ENCODE measurements at regions not wholly inside any gene's neighbourhood (a gene's known extent, or its start where the extent isn't known, plus 50 kb on each side); places are given as distances from the start of the nearest gene placed in this dataset.

- POLR2A ChIA-PET = no interaction called here
- no peak for DNase-seq (ENCODE audit: low read depth, low spot score)
- no peak for ATAC-seq
- H3K36me3 ChIP-seq (ENCODE audit: control insufficient read depth in 1 of 2, insufficient read depth in 2 of 2, low read length in 2 of 2) = no peaks in the 10 kb centered on the region
- BruUV-seq (replicated peaks) = no TSS peak
- no peaks in the 10 kb centered on the region for H3K9me3 ChIP-seq (ENCODE audit: control insufficient read depth in 1 of 2, insufficient read depth in 1 of 2, low read depth in 1 of 2, low read length in 2 of 2)
- intact Hi-C loops (cut with micrococcal nuclease) = no loop called here
- CTCF ChIA-PET = interaction anchor here (0.7 kb wide), 1 partner anchor 16 kb away, joined by 3 read pairs; no protein-coding TSS in a partner anchor
- H3K9ac ChIP-seq (ENCODE audit: low read length) = no peak overlapping the region
- H2AFZ ChIP-seq (ENCODE audit: low read depth, low read length, poor library complexity, severe bottlenecking) = no peak overlapping the region
- TF ChIP-seq SIN3A (IDR thresholded peaks at IDR 0.05; ENCODE audit: low read depth) = no peak
- no peak for TF ChIP-seq SRF (IDR thresholded peaks at IDR 0.05; ENCODE audit: low read depth)
- no peak for TF ChIP-seq ZFX (IDR thresholded peaks at IDR 0.05)
- TF ChIP-seq, protein P1, sequence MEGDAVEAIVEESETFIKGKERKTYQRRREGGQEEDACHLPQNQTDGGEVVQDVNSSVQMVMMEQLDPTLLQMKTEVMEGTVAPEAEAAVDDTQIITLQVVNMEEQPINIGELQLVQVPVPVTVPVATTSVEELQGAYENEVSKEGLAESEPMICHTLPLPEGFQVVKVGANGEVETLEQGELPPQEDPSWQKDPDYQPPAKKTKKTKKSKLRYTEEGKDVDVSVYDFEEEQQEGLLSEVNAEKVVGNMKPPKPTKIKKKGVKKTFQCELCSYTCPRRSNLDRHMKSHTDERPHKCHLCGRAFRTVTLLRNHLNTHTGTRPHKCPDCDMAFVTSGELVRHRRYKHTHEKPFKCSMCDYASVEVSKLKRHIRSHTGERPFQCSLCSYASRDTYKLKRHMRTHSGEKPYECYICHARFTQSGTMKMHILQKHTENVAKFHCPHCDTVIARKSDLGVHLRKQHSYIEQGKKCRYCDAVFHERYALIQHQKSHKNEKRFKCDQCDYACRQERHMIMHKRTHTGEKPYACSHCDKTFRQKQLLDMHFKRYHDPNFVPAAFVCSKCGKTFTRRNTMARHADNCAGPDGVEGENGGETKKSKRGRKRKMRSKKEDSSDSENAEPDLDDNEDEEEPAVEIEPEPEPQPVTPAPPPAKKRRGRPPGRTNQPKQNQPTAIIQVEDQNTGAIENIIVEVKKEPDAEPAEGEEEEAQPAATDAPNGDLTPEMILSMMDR (IDR thresholded peaks at IDR 0.05 in 2 of 3, conservative IDR thresholded peaks at IDR 0.05 in 1 of 3; ENCODE audit: borderline replicate concordance in 1 of 3, insufficient read depth in 1 of 3, low read depth in 2 of 3, low read length in 2 of 3) = no peak
- no peak for TF ChIP-seq JUND (IDR thresholded peaks at IDR 0.05)
- TF ChIP-seq EZH2phosphoT487 (IDR thresholded peaks at IDR 0.05; ENCODE audit: borderline replicate concordance) = no peak
- no peak for TF ChIP-seq POLR2A (IDR thresholded peaks at IDR 0.05; ENCODE audit: borderline replicate concordance, extremely low read depth, insufficient read depth, insufficient read length)
- TF ChIP-seq FOSL1 (IDR thresholded peaks at IDR 0.05; ENCODE audit: low read depth) = no peak
- no peak for TF ChIP-seq EZH2 (IDR thresholded peaks at IDR 0.05)
- TF ChIP-seq YY1 (IDR thresholded peaks at IDR 0.05; ENCODE audit: extremely low read depth, insufficient replicate concordance, low read depth, low read length) = no peak
- no peak for TF ChIP-seq ZNF274 (IDR thresholded peaks at IDR 0.05; ENCODE audit: low read depth, low read length)
- TF ChIP-seq MAX (IDR thresholded peaks at IDR 0.05) = no peak
- TF ChIP-seq RAD21 (IDR thresholded peaks at IDR 0.05; ENCODE audit: low read depth) = no peak
- TF ChIP-seq POLR2AphosphoS5 (IDR thresholded peaks at IDR 0.05; ENCODE audit: low read depth, low read length) = no peak
- no peak for TF ChIP-seq ELF1 (IDR thresholded peaks at IDR 0.05; ENCODE audit: borderline replicate concordance, low read depth)
- no peak overlapping the region for H3K4me3 ChIP-seq (replicated peaks in 1 of 2; ENCODE audit: low read depth in 1 of 2, low read length in 2 of 2)
- H4K20me1 ChIP-seq (ENCODE audit: insufficient read depth) = no peaks in the 10 kb centered on the region
- H3K4me2 ChIP-seq (ENCODE audit: low read length) = no peak overlapping the region
- no peaks in the 10 kb centered on the region for H3K79me2 ChIP-seq (ENCODE audit: insufficient read depth, low read length)
- no peaks in the 10 kb centered on the region for H3K9me2 ChIP-seq (ENCODE audit: insufficient read depth)
- H3K4me1 ChIP-seq (ENCODE audit: control insufficient read depth in 1 of 2, insufficient read depth in 2 of 2, low read length in 2 of 2) = no peaks in the 10 kb centered on the region
- RAD21 ChIA-PET (ENCODE audit: low non-redundant PET in 1 of 2, low total read pairs in 2 of 2, uncharacterized antibody in 2 of 2, unreplicated experiment in 2 of 2) = no interaction called here
- no peak overlapping the region for H3K27ac ChIP-seq (ENCODE audit: low read depth, low read length)
- peaks cover 33% of the 10 kb centered on the region for H3K27me3 ChIP-seq (ENCODE audit: insufficient read depth, low read length)
These were observed 297.2 kb downstream of the NSG2 start for GRCh38 chr5:174342696-174343095.

Data from HCT116 (cell line).